HFF-Myc (cell line): ENCODE measurements at regions not wholly inside any gene's neighbourhood (a gene's known extent, or its start where the extent isn't known, plus 50 kb on each side); places are given as distances from the start of the nearest gene placed in this dataset.

ENCODE experiments used
- DNase-seq: peaks from one replicate; pipeline ENCODE4 v3.0.0-alpha.2; 2011; ENCODE audit warnings: low read depth; ENCODE audit errors: extremely low read depth
- H3K4me3 ChIP-seq: replicated peaks from 2 replicates; pipeline ENCODE4 v1.5.1; 2011; ENCODE audit warnings: low read depth, mild to moderate bottlenecking, control low read depth, low read length
- TF ChIP-seq, protein P1 (sequence below): IDR thresholded peaks from 2 replicates; pipeline ENCODE4 v1.5.1; 2012; ENCODE audit warnings: mild to moderate bottlenecking, low read depth, low read length, control low read depth; ENCODE audit errors: missing control alignments

DNA sequence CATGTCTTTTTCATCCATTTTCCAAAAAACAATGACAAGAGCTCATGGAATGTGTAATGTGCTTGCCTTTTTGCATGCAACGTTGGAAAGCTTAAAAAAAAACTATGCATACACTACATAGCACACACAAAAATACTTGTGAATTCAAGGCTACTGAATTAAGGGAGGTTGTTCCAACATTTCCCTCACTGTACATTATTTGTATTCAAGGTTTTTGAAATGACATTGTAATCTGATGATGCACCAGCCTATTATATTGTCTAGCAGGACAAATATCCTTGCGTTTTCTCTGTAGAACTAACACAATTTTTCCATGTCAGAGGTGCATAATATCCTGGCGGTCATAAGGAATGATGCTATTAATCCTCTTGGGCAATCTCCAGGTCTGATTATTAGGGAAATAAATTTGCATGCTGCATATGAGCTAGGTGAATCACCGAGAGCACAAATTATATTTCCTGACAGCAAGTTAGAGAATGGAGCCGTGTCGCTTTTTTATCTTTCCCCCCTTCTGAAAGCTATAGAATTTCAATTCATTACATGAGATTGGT, 836.9 kb upstream of the FANCL start:
- TF ChIP-seq, protein P1, sequence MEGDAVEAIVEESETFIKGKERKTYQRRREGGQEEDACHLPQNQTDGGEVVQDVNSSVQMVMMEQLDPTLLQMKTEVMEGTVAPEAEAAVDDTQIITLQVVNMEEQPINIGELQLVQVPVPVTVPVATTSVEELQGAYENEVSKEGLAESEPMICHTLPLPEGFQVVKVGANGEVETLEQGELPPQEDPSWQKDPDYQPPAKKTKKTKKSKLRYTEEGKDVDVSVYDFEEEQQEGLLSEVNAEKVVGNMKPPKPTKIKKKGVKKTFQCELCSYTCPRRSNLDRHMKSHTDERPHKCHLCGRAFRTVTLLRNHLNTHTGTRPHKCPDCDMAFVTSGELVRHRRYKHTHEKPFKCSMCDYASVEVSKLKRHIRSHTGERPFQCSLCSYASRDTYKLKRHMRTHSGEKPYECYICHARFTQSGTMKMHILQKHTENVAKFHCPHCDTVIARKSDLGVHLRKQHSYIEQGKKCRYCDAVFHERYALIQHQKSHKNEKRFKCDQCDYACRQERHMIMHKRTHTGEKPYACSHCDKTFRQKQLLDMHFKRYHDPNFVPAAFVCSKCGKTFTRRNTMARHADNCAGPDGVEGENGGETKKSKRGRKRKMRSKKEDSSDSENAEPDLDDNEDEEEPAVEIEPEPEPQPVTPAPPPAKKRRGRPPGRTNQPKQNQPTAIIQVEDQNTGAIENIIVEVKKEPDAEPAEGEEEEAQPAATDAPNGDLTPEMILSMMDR = no peak
- H3K4me3 ChIP-seq = no peak overlapping the region
- DNase-seq = no peak

DNA sequence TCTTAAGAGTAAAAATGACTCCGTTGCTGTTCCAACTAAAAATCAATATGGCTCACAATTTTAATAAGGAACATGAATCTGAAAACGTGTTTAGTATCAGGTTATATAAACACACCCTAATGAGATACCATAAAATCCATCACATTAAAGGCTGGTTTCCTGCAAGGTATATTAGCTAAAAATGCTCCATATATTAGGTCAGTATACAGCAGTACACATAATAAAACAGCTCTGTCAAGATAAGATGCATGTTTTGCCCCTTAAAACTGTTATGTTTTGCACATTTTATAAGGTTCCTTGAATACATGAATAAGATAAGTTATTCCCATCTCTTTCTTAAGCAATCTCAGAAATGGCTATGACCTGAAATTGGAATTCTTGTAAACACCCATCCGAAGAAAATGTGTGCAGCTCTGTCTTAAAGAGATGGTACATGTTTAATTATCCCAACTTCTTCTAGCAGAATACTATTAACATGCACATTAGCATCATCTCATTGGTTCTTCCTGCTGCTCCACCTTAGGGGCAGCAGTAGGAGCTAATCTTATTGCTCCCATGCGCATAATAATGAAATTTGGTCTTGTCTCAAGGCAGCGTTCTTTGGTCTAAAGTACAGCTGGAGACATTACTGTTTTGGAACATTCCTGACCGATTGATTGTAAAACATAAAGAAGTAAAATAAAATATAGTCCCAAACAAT, 836.1 kb upstream of the FANCL start:
- H3K4me3 ChIP-seq = no peak overlapping the region
- DNase-seq = no peak
- TF ChIP-seq, protein P1 = no peak

DNA sequence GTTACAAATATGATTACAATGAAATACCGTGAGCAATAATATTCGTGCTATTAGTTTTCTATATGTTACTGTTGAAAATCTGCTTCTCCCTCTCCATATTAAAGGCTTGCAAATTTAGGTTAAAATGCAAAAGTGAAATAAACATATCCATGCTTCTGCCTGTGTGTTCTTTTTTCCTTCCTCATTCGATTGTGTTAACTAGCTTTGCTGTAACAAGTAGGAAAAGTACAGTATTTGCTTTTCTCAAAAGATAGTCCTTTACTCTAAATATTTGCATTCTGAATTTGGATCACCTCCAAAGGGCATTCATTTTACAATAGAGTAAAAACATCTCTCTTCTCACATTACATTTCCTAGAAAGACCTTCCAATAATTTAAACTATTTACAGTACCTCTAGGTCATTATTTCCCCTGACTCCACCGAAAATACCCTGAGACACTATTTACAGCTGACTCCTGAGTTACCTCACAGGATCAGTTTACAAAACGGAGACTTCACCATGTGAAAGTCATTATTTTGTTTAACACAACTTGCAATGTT, 835.0 kb upstream of the FANCL start:
- no peak overlapping the region for H3K4me3 ChIP-seq
- TF ChIP-seq, protein P1 = no peak
- DNase-seq = no peak

DNA sequence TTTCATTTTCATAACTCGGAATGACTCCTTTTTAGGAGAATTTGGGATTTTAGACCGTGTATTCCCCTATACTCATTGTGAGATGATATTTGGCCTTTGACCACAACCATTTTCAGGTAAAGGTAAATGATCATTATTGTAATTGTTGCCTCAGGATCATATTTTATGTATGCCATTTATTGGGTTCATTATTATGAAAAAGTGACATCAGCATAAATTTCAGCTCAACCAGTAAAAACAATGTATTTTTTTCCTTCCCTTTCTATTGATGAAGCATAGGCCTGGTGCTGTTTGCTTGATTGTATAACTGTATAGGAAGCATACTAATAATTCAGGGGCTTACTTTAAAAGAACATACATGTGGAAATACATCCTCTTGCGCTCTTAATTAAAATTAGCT, 832.9 kb upstream of the FANCL start:
- no peak for DNase-seq
- H3K4me3 ChIP-seq = no peak overlapping the region
- TF ChIP-seq, protein P1 = no peak

DNA sequence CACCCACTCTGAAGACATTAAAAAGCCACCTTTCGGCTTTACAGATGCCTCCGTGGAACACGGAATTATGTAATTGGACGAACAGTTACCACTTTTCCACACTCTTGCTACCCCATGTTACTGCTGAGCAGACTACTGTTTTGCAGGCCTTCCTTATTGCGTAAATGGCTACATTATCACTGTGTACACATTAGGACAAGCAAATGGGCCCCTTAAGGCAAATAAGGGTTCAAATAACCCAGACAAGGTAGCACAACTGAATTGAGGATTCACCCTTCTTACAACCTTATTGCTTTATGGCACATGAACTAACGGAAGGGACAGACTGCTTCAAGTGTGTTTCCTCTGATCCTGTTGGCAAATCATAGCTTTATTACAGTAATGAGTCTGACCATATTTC, 832.2 kb upstream of the FANCL start:
- DNase-seq = no peak
- TF ChIP-seq, protein P1 = no peak
- H3K4me3 ChIP-seq = no peak overlapping the region

DNA sequence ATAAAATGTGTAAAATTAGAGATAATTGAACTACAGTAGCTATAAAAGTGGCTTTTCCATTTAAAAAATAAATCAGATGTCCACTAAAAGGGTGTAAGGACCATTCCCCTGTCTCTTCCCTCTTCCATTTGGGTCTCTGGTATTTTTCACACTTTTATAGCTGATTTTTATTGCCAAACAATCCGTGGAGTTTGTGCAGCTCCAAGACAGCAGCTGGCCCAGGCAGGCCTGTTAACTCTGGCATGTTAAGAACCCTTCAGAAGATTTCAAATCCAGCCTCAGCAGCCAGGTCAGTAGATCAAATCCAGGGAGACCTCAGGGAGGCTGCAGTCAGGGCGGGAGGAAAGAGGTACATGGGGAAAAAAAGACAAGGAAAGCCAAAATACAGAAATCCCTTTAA, 827.1 kb upstream of the FANCL start:
- TF ChIP-seq, protein P1 = no peak

More for the DNA sequence above, 827.1 kb upstream of the FANCL start:
- no peak overlapping the region for H3K4me3 ChIP-seq
- no peak for DNase-seq
